Hepatocyte (in vitro differentiated cells): ENCODE measurements at regions not wholly inside any gene's neighbourhood (a gene's known extent, or its start where the extent isn't known, plus 50 kb on each side); places are given as distances from the start of the nearest gene placed in this dataset.

Source experiments
- CTCF ChIP-seq: fragments of 200-600 bp; sonication (generic); IDR thresholded peaks from 2 replicates; pipeline ENCODE4 v1.5.1; 2016; ENCODE audit warnings: antibody characterized with exemption, mild to moderate bottlenecking; ENCODE audit not compliant: poor library complexity
- EZH2 ChIP-seq: fragments of 200-600 bp; sonication (generic); IDR thresholded peaks from 2 replicates; pipeline ENCODE4 v1.6.1; 2016; ENCODE audit warnings: antibody characterized with exemption, mild to moderate bottlenecking, borderline replicate concordance
- EZH2phosphoT487 ChIP-seq: fragments of 200-600 bp; sonication (generic); IDR thresholded peaks from one replicate; pipeline ENCODE4 v1.6.1; 2018; ENCODE audit warnings: antibody characterized with exemption, mild to moderate bottlenecking, low read depth, moderate library complexity; ENCODE audit not compliant: unreplicated experiment, severe bottlenecking

DNA sequence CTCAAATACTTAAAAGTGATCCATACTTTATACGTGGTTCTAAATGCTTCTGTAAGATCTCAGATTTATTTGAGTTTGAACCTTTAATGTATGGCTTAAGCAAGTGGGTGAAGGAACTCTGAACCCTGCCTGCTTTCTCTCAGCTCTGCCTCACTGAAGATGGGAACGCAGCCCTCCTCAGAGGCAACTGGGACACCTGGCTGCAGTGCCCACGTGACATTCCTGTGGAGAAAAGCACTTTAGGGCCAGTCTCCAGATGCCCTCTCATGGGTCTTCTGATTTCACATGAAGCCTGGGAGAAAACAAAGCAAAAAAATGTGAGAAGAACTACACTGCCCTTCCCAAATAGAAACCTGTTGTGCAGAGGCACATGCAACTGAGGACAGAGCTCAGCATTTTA lies 242.6 kb upstream of the ANKRD30A start:
- no peak for TF ChIP-seq CTCF
- no peak for TF ChIP-seq EZH2phosphoT487
- no peak for TF ChIP-seq EZH2
